Nephron progenitor cell (in vitro differentiated cells): ENCODE measurements at regions not wholly inside any gene's neighbourhood (a gene's known extent, or its start where the extent isn't known, plus 50 kb on each side); places are given as distances from the start of the nearest gene placed in this dataset.

Experiments
- DNase-seq: peaks from one replicate; pipeline ENCODE4 v3.0.0; 2021
- H3K27ac Mint-ChIP-seq: 2 replicates; pipeline ENCODE4 v1.8.0; 2021; ENCODE audit warnings: mild to moderate bottlenecking, moderate library complexity, mixed read lengths
- H3K27me3 Mint-ChIP-seq: 2 replicates; pipeline ENCODE4 v1.8.0; 2021; ENCODE audit warnings: mild to moderate bottlenecking, low read depth, mixed read lengths; ENCODE audit not compliant: poor library complexity
- H3K36me3 Mint-ChIP-seq: 2 replicates; pipeline ENCODE4 v1.8.0; 2021; ENCODE audit warnings: low read depth, mixed read lengths
- H3K4me1 Mint-ChIP-seq: 2 replicates; pipeline ENCODE4 v1.8.0; 2021; ENCODE audit warnings: mixed read lengths
- H3K4me3 Mint-ChIP-seq: 2 replicates; pipeline ENCODE4 v1.8.0; 2021; ENCODE audit warnings: mild to moderate bottlenecking, moderate library complexity, mixed read lengths
- H3K9me3 Mint-ChIP-seq: 2 replicates; pipeline ENCODE4 v1.8.0; 2021; ENCODE audit warnings: mild to moderate bottlenecking, moderate library complexity, mixed read lengths
- CTCF ChIP-seq: fragments of 200-600 bp; sonication (generic); IDR thresholded peaks from 2 replicates; pipeline ENCODE4 v1.5.0; 2021; ENCODE audit warnings: antibody characterized with exemption

- H3K36me3 Mint-ChIP-seq = no peaks in the 10 kb centered on the region
These were observed 571.3 kb upstream of the NRG3 start for GRCh38 chr10:81303656-81304055.

GRCh38 chr10:81306971-81307782 lies 567.8 kb upstream of the NRG3 start:
- Mint-ChIP-seq H3K4me1 (peaks cover 6% of the 10 kb centered on the region), H3K27ac (no peak overlapping the region), H3K4me3 (no peak overlapping the region), H3K36me3 (no peaks in the 10 kb centered on the region), H3K27me3 (no peaks in the 10 kb centered on the region), H3K9me3 (peaks cover 23% of the 10 kb centered on the region)
- no peak for DNase-seq
- no peak for TF ChIP-seq CTCF

More at GRCh38 chr10:81303656-81304055, 571.3 kb upstream of the NRG3 start:
- no peaks in the 10 kb centered on the region for H3K27me3 Mint-ChIP-seq
- no peak for DNase-seq
- no peak for TF ChIP-seq CTCF
- H3K4me1 Mint-ChIP-seq = peaks cover 6% of the 10 kb centered on the region
- H3K27ac Mint-ChIP-seq = no peak overlapping the region
- no peak overlapping the region for H3K4me3 Mint-ChIP-seq
- peaks cover 19% of the 10 kb centered on the region for H3K9me3 Mint-ChIP-seq

DNA sequence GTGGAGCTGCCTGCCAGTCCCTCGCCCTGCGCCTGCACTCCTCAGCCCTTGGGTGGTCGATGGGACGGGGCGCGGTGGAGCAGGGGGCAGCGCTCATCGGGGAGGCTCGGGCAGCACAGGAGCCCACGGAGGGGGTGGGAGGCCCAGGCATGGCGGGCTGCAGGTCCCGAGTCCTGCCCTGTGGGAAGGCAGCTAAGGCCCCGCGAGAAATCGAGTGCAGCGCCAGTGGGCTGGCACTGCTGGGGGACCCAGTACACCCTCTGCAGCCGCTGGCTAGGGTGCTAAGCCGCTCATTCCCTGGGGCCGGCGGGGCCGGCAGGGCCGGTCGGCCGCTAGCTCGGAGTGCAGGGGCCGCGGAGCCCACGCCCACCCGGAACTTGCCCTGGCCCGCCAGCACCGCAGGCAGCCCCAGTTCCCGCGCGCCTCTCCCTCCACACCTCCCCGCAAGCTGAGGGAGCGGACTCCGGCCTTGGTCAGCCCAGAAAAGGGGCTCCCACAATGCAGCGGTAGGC lies 565.9 kb upstream of the NRG3 start:
- TF ChIP-seq CTCF = no peak
- Mint-ChIP-seq H3K4me1 (peaks cover 6% of the 10 kb centered on the region), H3K27ac (no peak overlapping the region), H3K9me3 (peaks cover 19% of the 10 kb centered on the region), H3K36me3 (no peaks in the 10 kb centered on the region), H3K27me3 (no peaks in the 10 kb centered on the region), H3K4me3 (no peak overlapping the region)
- DNase-seq = no peak

GRCh38 chr10:81314471-81314870 lies 560.5 kb upstream of the NRG3 start:
- Mint-ChIP-seq H3K4me3 (no peak overlapping the region), H3K9me3 (peaks cover 5% of the 10 kb centered on the region), H3K4me1 (no peaks in the 10 kb centered on the region), H3K36me3 (no peaks in the 10 kb centered on the region), H3K27ac (no peak overlapping the region), H3K27me3 (no peaks in the 10 kb centered on the region)
- TF ChIP-seq CTCF = no peak
- DNase-seq = no peak

DNA sequence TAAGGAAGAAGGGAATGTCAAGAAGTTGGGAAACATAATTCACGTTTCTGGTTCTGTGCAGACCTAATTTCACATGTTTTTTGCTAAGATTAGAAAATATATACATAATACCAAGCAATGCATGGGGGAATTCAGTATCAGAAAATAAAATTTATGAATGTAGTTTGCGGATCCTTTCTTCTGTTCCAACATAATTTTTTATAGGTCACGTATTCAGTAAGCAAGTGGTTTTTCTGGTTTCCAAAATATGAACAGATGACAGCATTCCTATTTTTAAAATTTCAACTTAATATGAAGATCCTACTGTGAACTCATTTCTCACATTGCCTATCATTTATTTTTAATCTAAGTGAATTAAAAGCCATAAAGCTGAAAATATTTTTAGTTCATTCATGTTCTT lies 560.0 kb upstream of the NRG3 start:
- DNase-seq = no peak
- no peak for TF ChIP-seq CTCF

GRCh38 chr10:81348003-81348402 lies 527.0 kb upstream of the NRG3 start:
- Mint-ChIP-seq H3K4me1 (no peaks in the 10 kb centered on the region), H3K9me3 (peaks cover 6% of the 10 kb centered on the region), H3K4me3 (no peak overlapping the region), H3K27me3 (peaks cover 4% of the 10 kb centered on the region), H3K36me3 (no peaks in the 10 kb centered on the region), H3K27ac (no peak overlapping the region)
- DNase-seq = no peak
- no peak for TF ChIP-seq CTCF

More for the DNA sequence above, 560.0 kb upstream of the NRG3 start:
- no peak overlapping the region for H3K27ac Mint-ChIP-seq
- H3K4me1 Mint-ChIP-seq = no peaks in the 10 kb centered on the region
- H3K36me3 Mint-ChIP-seq = no peaks in the 10 kb centered on the region
- H3K27me3 Mint-ChIP-seq = no peaks in the 10 kb centered on the region
- no peaks in the 10 kb centered on the region for H3K9me3 Mint-ChIP-seq
- H3K4me3 Mint-ChIP-seq = no peak overlapping the region
